Endothelial cell of umbilical vein (primary cell): ENCODE measurements at regions not wholly inside any gene's neighbourhood (a gene's known extent, or its start where the extent isn't known, plus 50 kb on each side); places are given as distances from the start of the nearest gene placed in this dataset.
"Not testable (repeated sequence)": the region's sequence is repeated elsewhere in the genome, so short reads cannot be mapped to it uniquely, and the experiment has no call there.

Experiments used
- BruUV-seq: library from RNA; stranded (reverse); fragments of 400-500 nt; replicated peaks from 2 replicates; lab custom pipeline; 2021; lab: Mats Ljungman, UMichigan
- CTCF ChIA-PET: fragments of 300-600, 350-600 bp; sonication (Branson Sonifier 250); formaldehyde crosslinking; loops from one replicate; lab custom pipeline; 2021; ENCODE audit warnings: antibody characterized with exemption, inconsistent platforms; lab: Charles Lee
- POLR2A ChIA-PET: fragments of 300-600, 350-600 bp; sonication (Branson Sonifier 250); formaldehyde crosslinking; loops from one replicate; lab custom pipeline; 2021; ENCODE audit warnings: antibody characterized with exemption, inconsistent platforms; lab: Charles Lee
- DNase-seq: peaks from one replicate; pipeline ENCODE4 v3.0.0-alpha.2; 2011; ENCODE audit warnings: low read depth, low spot score
- FAIRE-seq: peaks from 2 replicates; lab custom pipeline; 2011; peaks lifted over from hg19 to GRCh38; lab: Jason Lieb, UNC
- H2AFZ ChIP-seq: 2 replicates; pipeline ENCODE4 v1.6.0; 2012; ENCODE audit warnings: low read depth, low read length, control low read depth, inconsistent platforms
- H3K27ac ChIP-seq: 2 replicates; pipeline ENCODE4 v1.5.1; 2011; ENCODE audit warnings: low read depth, mild to moderate bottlenecking, control low read depth, low read length, moderate library complexity; ENCODE audit not compliant: insufficient read depth
- H3K27me3 ChIP-seq, 2 experiments: 2 replicates each; pipeline versions ENCODE4 v1.6.0 to v1.6.1; 2011; ENCODE audit warnings: low read length in 2 of 2, mixed read lengths in 1 of 2; ENCODE audit not compliant: control insufficient read depth in 2 of 2, insufficient read depth in 2 of 2
- H3K36me3 ChIP-seq, 2 experiments: 2 replicates in 1 of 2; 3 replicates in 1 of 2; pipeline ENCODE4 v1.5.1; 2011; ENCODE audit warnings: low read length in 2 of 2, mild to moderate bottlenecking in 1 of 2, moderate library complexity in 1 of 2; ENCODE audit not compliant: control insufficient read depth in 2 of 2, insufficient read depth in 2 of 2; ENCODE audit errors: extremely low read depth in 1 of 2
- H3K4me1 ChIP-seq: 3 replicates; pipeline ENCODE4 v1.5.1; 2011; ENCODE audit warnings: mild to moderate bottlenecking, low read length; ENCODE audit not compliant: control insufficient read depth, insufficient read depth; ENCODE audit errors: extremely low read depth
- H3K4me2 ChIP-seq: 2 replicates; pipeline ENCODE4 v1.6.1; 2011; ENCODE audit warnings: low read length, control low read depth, mixed read lengths; ENCODE audit not compliant: insufficient read depth
- H3K4me3 ChIP-seq, 3 experiments: fragments of 200-600 bp in 1 of 3; sonication (generic), shearing (Covaris generic) in 1 of 3; replicated peaks in 1 of 3; 2 replicates each; pipeline ENCODE4 v1.5.1; 2011 to 2016; ENCODE audit warnings: control low read depth in 3 of 3, low read length in 3 of 3, mild to moderate bottlenecking in 2 of 3, inconsistent platforms in 1 of 3, low read depth in 1 of 3, moderate library complexity in 1 of 3; ENCODE audit not compliant: insufficient read depth in 1 of 3
- H3K79me2 ChIP-seq: 2 replicates; pipeline ENCODE4 v1.6.0; 2012; ENCODE audit warnings: low read length, inconsistent platforms; ENCODE audit not compliant: control insufficient read depth, insufficient read depth
- H3K9ac ChIP-seq: replicated peaks from 2 replicates; pipeline ENCODE3; 2011; ENCODE audit warnings: low read length, control low read depth; ENCODE audit not compliant: insufficient read depth; ENCODE audit errors: extremely low read depth
- H3K9me1 ChIP-seq: replicated peaks from 3 replicates; pipeline ENCODE4 v1.6.0; 2011; ENCODE audit warnings: mild to moderate bottlenecking, low read length; ENCODE audit not compliant: control insufficient read depth, insufficient read depth; ENCODE audit errors: extremely low read depth
- H3K9me3 ChIP-seq: replicated peaks from 2 replicates; pipeline ENCODE4 v1.5.1; 2012; ENCODE audit warnings: low read length, inconsistent platforms; ENCODE audit not compliant: control insufficient read depth, insufficient read depth
- H4K20me1 ChIP-seq: replicated peaks from 2 replicates; pipeline ENCODE3; 2011; ENCODE audit warnings: mild to moderate bottlenecking, low read length; ENCODE audit not compliant: control insufficient read depth, insufficient read depth; ENCODE audit errors: extremely low read depth
- EZH2 ChIP-seq: IDR thresholded peaks from 2 replicates; pipeline ENCODE4 v1.6.1; 2012; ENCODE audit warnings: borderline replicate concordance, low read depth, mild to moderate bottlenecking, moderate library complexity, low read length, inconsistent platforms; ENCODE audit not compliant: severe bottlenecking
- MAX ChIP-seq: IDR thresholded peaks from 2 replicates; pipeline ENCODE4 v1.6.1; 2011; ENCODE audit not compliant: insufficient read depth, insufficient read length
- POLR2A ChIP-seq: IDR thresholded peaks from 2 replicates; pipeline ENCODE4 v1.6.1; 2012; ENCODE audit warnings: low read depth, mild to moderate bottlenecking, control low read depth, low read length
- dilution Hi-C: fragments of 300-500 bp; cut with MboI; formaldehyde crosslinking; loops from one replicate; pipeline ENCODE4 v1.15.0; 2019; ENCODE audit warnings: low sequenced_read_pairs; ENCODE audit not compliant: extremely low pct_ligation_motif_present
- intact Hi-C: fragments of 100-400 bp; cut with micrococcal nuclease; formaldehyde crosslinking; loops from one replicate; pipeline ENCODE4 v1.10.0; 2022

DNA sequence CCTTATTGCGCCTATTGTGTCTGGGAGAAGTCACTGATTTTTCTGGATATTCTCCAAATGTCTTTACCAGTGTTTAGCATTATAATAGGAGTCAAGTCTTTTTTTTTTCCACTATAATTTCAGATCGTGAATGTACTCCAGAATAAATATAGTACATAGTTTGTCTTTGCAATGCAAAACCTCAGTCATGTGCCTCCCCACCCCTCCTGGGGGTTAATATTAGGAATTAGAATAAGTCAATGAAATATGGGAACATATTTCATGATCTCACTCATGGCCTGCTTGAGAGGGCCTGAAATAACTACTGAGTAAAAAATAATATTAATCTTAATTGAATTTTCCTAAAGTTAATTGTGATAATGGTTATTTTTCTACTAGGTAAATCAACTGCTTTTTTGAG, 79.0 kb upstream of the TMEM170B start:
- Histone ChIP-seq H3K27me3 (no peaks in the 10 kb centered on the region), H3K4me2 (no peak overlapping the region), H3K36me3 (no peaks in the 10 kb centered on the region), H3K9me1 (no peaks in the 10 kb centered on the region), H3K9me3 (no peaks in the 10 kb centered on the region), H3K4me3 (no peak overlapping the region), H4K20me1 (no peaks in the 10 kb centered on the region), H3K79me2 (no peaks in the 10 kb centered on the region), H3K4me1 (no peaks in the 10 kb centered on the region), H2AFZ (no peak overlapping the region), H3K9ac (no peak overlapping the region), H3K27ac (no peak overlapping the region)
- CTCF ChIA-PET, result interaction anchor here (1.2 kb wide), 1 partner anchor 142 kb away, joined by 3 read pairs; no protein-coding TSS in a partner anchor
- dilution Hi-C loops (no loop called here), intact Hi-C loops (no loop called here)
- POLR2A ChIA-PET, result no interaction called here
- BruUV-seq, result no TSS peak
- no peak for FAIRE-seq
- no peak for DNase-seq
- TF ChIP-seq EZH2, result no peak
- no peak for TF ChIP-seq POLR2A
- TF ChIP-seq MAX, result no peak

DNA sequence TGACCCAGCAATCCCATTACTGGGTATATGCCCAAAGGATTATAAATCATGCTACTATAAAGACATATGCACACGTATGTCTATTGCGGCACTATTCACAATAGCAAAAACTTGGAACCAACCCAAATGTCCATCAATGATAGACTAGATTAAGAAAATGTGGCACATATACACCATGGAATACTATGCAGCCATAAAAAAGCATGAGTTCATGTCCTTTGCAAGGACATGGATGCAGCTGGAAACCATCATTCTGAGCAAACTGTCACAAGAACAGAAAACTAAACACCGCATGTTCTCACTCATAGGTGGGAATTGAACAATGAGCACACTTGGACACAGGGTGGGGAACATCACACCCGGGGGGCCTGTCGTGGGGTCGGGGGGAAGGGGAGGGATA, 80.1 kb upstream of the TMEM170B start:
- H3K9ac ChIP-seq, H3K79me2 ChIP-seq, POLR2A ChIA-PET, dilution Hi-C loops, H3K27me3 ChIP-seq, H2AFZ ChIP-seq, intact Hi-C loops, FAIRE-seq, DNase-seq, CTCF ChIA-PET, H3K27ac ChIP-seq, H3K9me3 ChIP-seq, H4K20me1 ChIP-seq, BruUV-seq, H3K4me3 ChIP-seq, H3K4me2 ChIP-seq, H3K9me1 ChIP-seq, H3K36me3 ChIP-seq, H3K4me1 ChIP-seq: not testable (repeated sequence)

DNA sequence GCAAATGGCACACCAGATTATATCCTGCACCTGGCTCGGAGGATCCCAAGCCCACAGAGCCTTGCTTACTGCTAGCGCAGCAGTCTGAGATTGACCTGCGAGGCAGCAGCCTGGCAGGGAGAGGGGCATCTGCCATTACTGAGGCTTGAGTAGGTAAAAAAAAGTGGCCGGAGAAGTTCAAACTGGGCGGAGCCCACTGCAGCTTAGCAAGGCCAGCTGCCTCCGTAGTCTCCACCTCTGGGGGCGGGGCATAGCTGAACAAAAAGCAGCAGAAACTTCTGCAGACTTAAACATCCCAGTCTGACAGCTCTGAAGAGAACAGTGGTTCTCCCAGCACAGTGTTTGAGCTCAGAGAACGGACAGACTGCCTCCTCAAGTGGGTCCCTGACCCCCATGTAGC, 85.4 kb upstream of the TMEM170B start:
- POLR2A ChIA-PET, H3K9ac ChIP-seq, BruUV-seq, intact Hi-C loops, H3K4me3 ChIP-seq, H3K79me2 ChIP-seq, H3K4me2 ChIP-seq, H3K36me3 ChIP-seq, DNase-seq, H4K20me1 ChIP-seq, H3K9me1 ChIP-seq, H3K27ac ChIP-seq, FAIRE-seq, H3K4me1 ChIP-seq, H2AFZ ChIP-seq, dilution Hi-C loops, H3K27me3 ChIP-seq, H3K9me3 ChIP-seq: not testable (repeated sequence)
- CTCF ChIA-PET, result interaction anchor here (1.1 kb wide), 1 partner anchor 8 kb away, joined by 3 read pairs; no protein-coding TSS in a partner anchor
